ENCODE measurements at regions not wholly inside any gene's neighbourhood (a gene's known extent, or its start where the extent isn't known, plus 50 kb on each side); places are given as distances from the start of the nearest gene placed in this dataset.

GRCh38 chr2:19026261-19026660 lies 332.2 kb downstream of the OSR1 start:
- TF ChIP-seq CTCF (optimal IDR thresholded peaks at IDR 0.05 in 1 of 3, IDR thresholded peaks at IDR 0.05 in 1 of 3, conservative IDR thresholded peaks at IDR 0.05 in 1 of 3; ENCODE audit: extremely low read depth in 1 of 3, insufficient read depth in 2 of 3, low read length in 3 of 3) (no peak), EZH2 (IDR thresholded peaks at IDR 0.05; ENCODE audit: low read length) (no peak)

Measured in keratinocyte (primary cell).